OCI-LY7 (cell line): ENCODE measurements at regions not wholly inside any gene's neighbourhood (a gene's known extent, or its start where the extent isn't known, plus 50 kb on each side); places are given as distances from the start of the nearest gene placed in this dataset.

Experiments
- BruUV-seq: library from RNA; stranded (reverse); fragments of 400-500 nt; replicated peaks from 2 replicates; lab custom pipeline; 2021; lab: Mats Ljungman, UMichigan
- CTCF ChIA-PET: fragments of 300-600 bp; sonication (Branson Sonifier 250); formaldehyde crosslinking; loops from one replicate; lab custom pipeline; 2022; ENCODE audit warnings: antibody characterized with exemption; ENCODE audit not compliant: unreplicated experiment; lab: Charles Lee
- POLR2A ChIA-PET: fragments of 300-600 bp; sonication (Branson Sonifier 250); formaldehyde crosslinking; loops from one replicate; lab custom pipeline; 2022; ENCODE audit warnings: antibody characterized with exemption; lab: Charles Lee
- DNase-seq: peaks from one replicate; pipeline ENCODE4 v3.0.0-alpha.2; 2015; ENCODE audit warnings: low spot score
- H2AFZ ChIP-seq: fragments of 200-600 bp; sonication (generic), shearing (Covaris generic); 2 replicates; pipeline ENCODE4 v1.6.1; 2014; ENCODE audit warnings: mild to moderate bottlenecking, antibody characterized with exemption, low read length, moderate library complexity
- H3K27ac ChIP-seq: fragments of 200-600 bp; sonication (generic); 2 replicates; pipeline ENCODE4 v1.5.1; 2014; ENCODE audit warnings: mixed run types, low read depth, mild to moderate bottlenecking, moderate library complexity, low read length, inconsistent platforms; ENCODE audit not compliant: poor library complexity, severe bottlenecking
- H3K36me3 ChIP-seq: fragments of 200-600 bp; sonication (generic); 2 replicates; pipeline ENCODE4 v1.6.1; 2014; ENCODE audit warnings: mild to moderate bottlenecking, antibody characterized with exemption, low read length, moderate library complexity, mixed read lengths; ENCODE audit not compliant: insufficient read depth
- H3K4me1 ChIP-seq: fragments of 200-600 bp; sonication (generic); 2 replicates; pipeline ENCODE4 v1.5.1; 2014; ENCODE audit warnings: mild to moderate bottlenecking, low read length; ENCODE audit not compliant: insufficient read depth, poor library complexity, severe bottlenecking
- H3K4me2 ChIP-seq: fragments of 200-600 bp; sonication (generic); 2 replicates; pipeline ENCODE4 v1.6.1; 2014; ENCODE audit warnings: mild to moderate bottlenecking, low read length
- H3K4me3 ChIP-seq: fragments of 200-600 bp; sonication (generic); 2 replicates; pipeline ENCODE4 v1.5.1; 2014; ENCODE audit warnings: mild to moderate bottlenecking, low read depth, low read length; ENCODE audit not compliant: poor library complexity, severe bottlenecking
- H3K79me2 ChIP-seq: fragments of 200-600 bp; sonication (generic); 2 replicates; pipeline ENCODE4 v1.6.1; 2016; ENCODE audit warnings: low read depth, mild to moderate bottlenecking, low read length, moderate library complexity, mixed read lengths; ENCODE audit not compliant: insufficient read depth
- H3K9me2 ChIP-seq: fragments of 200-600 bp; sonication (generic); 2 replicates; pipeline ENCODE4 v1.6.1; 2016; ENCODE audit warnings: mild to moderate bottlenecking, low read length, mixed read lengths; ENCODE audit not compliant: insufficient read depth
- H3K9me3 ChIP-seq: fragments of 200-600 bp; sonication (generic); 2 replicates; pipeline ENCODE4 v1.6.1; 2014; ENCODE audit warnings: mild to moderate bottlenecking, mixed run types, low read length, mixed read lengths
- H4K20me1 ChIP-seq: fragments of 200-600 bp; sonication (generic); 2 replicates; pipeline ENCODE4 v1.6.1; 2014; ENCODE audit warnings: mild to moderate bottlenecking, antibody characterized with exemption, low read length, moderate library complexity, mixed read lengths; ENCODE audit not compliant: insufficient read depth
- EZH2phosphoT487 ChIP-seq: fragments of 200-600 bp; sonication (generic); IDR thresholded peaks from 2 replicates; pipeline ENCODE4 v1.6.1; 2018; ENCODE audit warnings: low read depth, borderline replicate concordance, mild to moderate bottlenecking, mixed run types, antibody characterized with exemption, low read length, moderate library complexity, mixed read lengths
- intact Hi-C: fragments of 100-400 bp; cut with micrococcal nuclease; formaldehyde crosslinking; loops from one replicate; pipeline ENCODE4 v1.10.0; 2022; ENCODE audit not compliant: unreplicated experiment
- TF ChIP-seq, protein P1 (sequence below): fragments of 200-600 bp; sonication (generic); conservative IDR thresholded peaks from 2 replicates; pipeline ENCODE4 v1.5.1; 2014; ENCODE audit warnings: mild to moderate bottlenecking, antibody characterized with exemption, low read length, moderate library complexity, mixed read lengths

GRCh38 chrY:14139521-14139920, 83.5 kb downstream of the VCY1B start:
- no peaks in the 10 kb centered on the region for H3K9me2 ChIP-seq

GRCh38 chrY:14145614-14146013, 89.6 kb downstream of the VCY1B start:
- H3K27ac ChIP-seq: no peak overlapping the region
- no peaks in the 10 kb centered on the region for H3K36me3 ChIP-seq
- no peaks in the 10 kb centered on the region for H3K9me2 ChIP-seq
- DNase-seq: no peak
- no peaks in the 10 kb centered on the region for H3K9me3 ChIP-seq
- ChIA-PET POLR2A (no interaction called here), CTCF (no interaction called here)
- no peak for TF ChIP-seq EZH2phosphoT487
- TF ChIP-seq, protein P1, sequence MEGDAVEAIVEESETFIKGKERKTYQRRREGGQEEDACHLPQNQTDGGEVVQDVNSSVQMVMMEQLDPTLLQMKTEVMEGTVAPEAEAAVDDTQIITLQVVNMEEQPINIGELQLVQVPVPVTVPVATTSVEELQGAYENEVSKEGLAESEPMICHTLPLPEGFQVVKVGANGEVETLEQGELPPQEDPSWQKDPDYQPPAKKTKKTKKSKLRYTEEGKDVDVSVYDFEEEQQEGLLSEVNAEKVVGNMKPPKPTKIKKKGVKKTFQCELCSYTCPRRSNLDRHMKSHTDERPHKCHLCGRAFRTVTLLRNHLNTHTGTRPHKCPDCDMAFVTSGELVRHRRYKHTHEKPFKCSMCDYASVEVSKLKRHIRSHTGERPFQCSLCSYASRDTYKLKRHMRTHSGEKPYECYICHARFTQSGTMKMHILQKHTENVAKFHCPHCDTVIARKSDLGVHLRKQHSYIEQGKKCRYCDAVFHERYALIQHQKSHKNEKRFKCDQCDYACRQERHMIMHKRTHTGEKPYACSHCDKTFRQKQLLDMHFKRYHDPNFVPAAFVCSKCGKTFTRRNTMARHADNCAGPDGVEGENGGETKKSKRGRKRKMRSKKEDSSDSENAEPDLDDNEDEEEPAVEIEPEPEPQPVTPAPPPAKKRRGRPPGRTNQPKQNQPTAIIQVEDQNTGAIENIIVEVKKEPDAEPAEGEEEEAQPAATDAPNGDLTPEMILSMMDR: no peak
- H4K20me1 ChIP-seq: no peaks in the 10 kb centered on the region
- no peak overlapping the region for H3K4me2 ChIP-seq
- no peaks in the 10 kb centered on the region for H3K79me2 ChIP-seq
- H3K4me3 ChIP-seq: no peak overlapping the region
- H2AFZ ChIP-seq: no peak overlapping the region
- BruUV-seq: no TSS peak
- intact Hi-C loops: no loop called here
- no peaks in the 10 kb centered on the region for H3K4me1 ChIP-seq

More at GRCh38 chrY:14139521-14139920, 83.5 kb downstream of the VCY1B start:
- H3K79me2 ChIP-seq: no peaks in the 10 kb centered on the region
- no peaks in the 10 kb centered on the region for H3K9me3 ChIP-seq
- ChIA-PET POLR2A (no interaction called here), CTCF (no interaction called here)
- no peaks in the 10 kb centered on the region for H3K4me1 ChIP-seq
- no TSS peak for BruUV-seq
- H3K4me2 ChIP-seq: no peak overlapping the region
- H3K27ac ChIP-seq: no peak overlapping the region
- no peak for DNase-seq
- intact Hi-C loops: no loop called here
- TF ChIP-seq, protein P1: no peak
- no peak for TF ChIP-seq EZH2phosphoT487
- H3K36me3 ChIP-seq: no peaks in the 10 kb centered on the region
- H3K4me3 ChIP-seq: no peak overlapping the region
- H4K20me1 ChIP-seq: no peaks in the 10 kb centered on the region
- no peak overlapping the region for H2AFZ ChIP-seq

DNA sequence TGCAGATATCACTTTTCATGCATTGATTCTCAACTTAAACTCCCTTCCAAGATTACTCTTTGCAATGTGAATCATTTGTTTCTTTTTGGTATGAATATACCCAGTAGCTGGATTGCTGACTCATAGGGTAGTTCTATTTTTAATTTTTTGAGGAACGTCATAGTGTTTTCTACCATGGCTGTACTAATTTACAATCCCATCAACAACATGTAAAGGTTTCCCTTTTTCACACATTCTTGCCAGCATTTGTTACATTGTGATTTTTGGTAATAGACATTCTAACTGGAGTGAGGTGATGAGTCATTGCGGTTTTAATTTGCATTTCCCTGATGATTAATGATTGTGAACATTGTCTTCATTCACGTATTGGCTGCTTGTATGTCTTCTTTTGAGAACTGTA, 126.7 kb downstream of the VCY1B start:
- BruUV-seq: no TSS peak
- H3K9me3 ChIP-seq: no peaks in the 10 kb centered on the region
- H3K79me2 ChIP-seq: no peaks in the 10 kb centered on the region
- no peak overlapping the region for H3K4me2 ChIP-seq
- H3K4me1 ChIP-seq: no peaks in the 10 kb centered on the region
- H3K9me2 ChIP-seq: no peaks in the 10 kb centered on the region
- H3K27ac ChIP-seq: no peak overlapping the region
- TF ChIP-seq, protein P1: no peak
- TF ChIP-seq EZH2phosphoT487: no peak
- H2AFZ ChIP-seq: no peak overlapping the region
- CTCF ChIA-PET: no interaction called here
- intact Hi-C loops: no loop called here
- POLR2A ChIA-PET: no interaction called here
- no peak for DNase-seq
- H3K36me3 ChIP-seq: no peaks in the 10 kb centered on the region
- H4K20me1 ChIP-seq: no peaks in the 10 kb centered on the region
- no peak overlapping the region for H3K4me3 ChIP-seq
